GM04503 (cell line): ENCODE measurements at regions not wholly inside any gene's neighbourhood (a gene's known extent, or its start where the extent isn't known, plus 50 kb on each side); places are given as distances from the start of the nearest gene placed in this dataset.
"Not testable (repeated sequence)": the region's sequence is repeated elsewhere in the genome, so short reads cannot be mapped to it uniquely, and the experiment has no call there.

Experiments
- DNase-seq: peaks from one replicate; pipeline ENCODE4 v3.0.0-alpha.2; 2012; ENCODE audit warnings: low read depth

- DNase-seq, result no peak
These were observed 70.9 kb upstream of the ZNF169 start for GRCh38 chr9:94188246-94188645.

- DNase-seq, result not testable (repeated sequence)
These were observed 67.4 kb upstream of the ZNF169 start for GRCh38 chr9:94191706-94192105.

- no peak for DNase-seq
These were observed 60.7 kb upstream of the ZNF169 start for GRCh38 chr9:94198414-94198813.

GRCh38 chr9:94199776-94200175 lies 59.3 kb upstream of the ZNF169 start:
- no peak for DNase-seq

GRCh38 chr9:94204174-94204573 lies 54.9 kb upstream of the ZNF169 start:
- DNase-seq, result no peak

GRCh38 chr9:94207781-94208180 lies 51.3 kb upstream of the ZNF169 start:
- no peak for DNase-seq
